H1 (cell line): ENCODE measurements at regions not wholly inside any gene's neighbourhood (a gene's known extent, or its start where the extent isn't known, plus 50 kb on each side); places are given as distances from the start of the nearest gene placed in this dataset.

Experiments used
- BCL11A ChIP-seq, 2 experiments: IDR thresholded peaks; one replicate each; pipeline ENCODE4 v1.6.1; 2011; ENCODE audit warnings: low read depth in 2 of 2, low read length in 2 of 2, mild to moderate bottlenecking in 2 of 2
- POLR2AphosphoS5 ChIP-seq: IDR thresholded peaks from 2 replicates; pipeline ENCODE4 v1.6.1; 2011; ENCODE audit warnings: low read depth, low read length

DNA sequence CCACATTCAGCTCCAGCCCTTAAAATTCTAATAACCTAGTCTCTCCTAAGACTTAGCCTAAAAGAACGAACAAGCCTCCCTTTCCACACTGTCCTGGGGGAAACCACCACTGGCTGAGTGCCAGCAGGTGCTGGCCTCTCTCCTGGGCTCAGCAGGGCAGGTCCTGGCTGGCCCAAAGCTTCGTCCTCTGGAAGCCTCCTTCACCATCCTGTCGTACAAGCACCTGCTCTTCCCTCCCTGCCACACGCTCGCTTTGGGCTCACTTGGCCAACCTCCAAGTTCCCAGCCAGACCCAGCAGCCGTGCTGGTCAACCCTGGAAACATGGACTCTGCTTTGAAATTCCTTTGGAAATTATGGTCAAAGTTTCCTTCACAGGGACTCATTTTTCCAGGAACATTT lies 58.2 kb upstream of the SLC25A33 start:
- no peak for TF ChIP-seq BCL11A (IDR thresholded peaks at IDR 0.05; ENCODE audit: low read depth in 2 of 2, low read length in 2 of 2)
- TF ChIP-seq POLR2AphosphoS5, result no peak
